ENCODE measurements at regions not wholly inside any gene's neighbourhood (a gene's known extent, or its start where the extent isn't known, plus 50 kb on each side); places are given as distances from the start of the nearest gene placed in this dataset.

DNA sequence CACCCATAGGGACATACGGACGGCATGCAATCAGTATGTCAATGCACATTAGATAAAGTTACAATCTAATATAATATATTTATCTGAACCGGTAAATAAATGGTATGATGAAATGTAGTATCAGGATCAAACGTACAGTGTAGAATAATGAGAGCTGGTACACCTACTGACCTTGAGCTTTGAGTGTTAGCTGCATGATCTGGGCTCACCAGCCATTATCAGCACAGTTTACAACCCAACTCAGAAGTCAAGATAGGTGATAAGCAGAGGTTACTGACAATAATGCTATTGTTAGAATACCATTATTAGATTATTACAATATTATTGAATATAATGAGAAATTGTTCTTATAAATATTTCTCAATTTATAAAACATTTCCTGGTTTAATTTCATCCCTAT is 103.0 kb upstream of the ESRRG start:
- no peak for TF ChIP-seq GABPA (IDR thresholded peaks at IDR 0.05 in 1 of 2, conservative IDR thresholded peaks at IDR 0.05 in 1 of 2)
- TF ChIP-seq EGR1 (IDR thresholded peaks at IDR 0.05; ENCODE audit: low read depth in 2 of 2) = no peak
- TF ChIP-seq TAF1 (conservative IDR thresholded peaks at IDR 0.05) = no peak
- no peak for TF ChIP-seq HNF4A (conservative IDR thresholded peaks at IDR 0.05)
- TF ChIP-seq YY1 (IDR thresholded peaks at IDR 0.05) = no peak
- TF ChIP-seq NR2F2 (IDR thresholded peaks at IDR 0.05) = no peak
- TF ChIP-seq, protein P1, sequence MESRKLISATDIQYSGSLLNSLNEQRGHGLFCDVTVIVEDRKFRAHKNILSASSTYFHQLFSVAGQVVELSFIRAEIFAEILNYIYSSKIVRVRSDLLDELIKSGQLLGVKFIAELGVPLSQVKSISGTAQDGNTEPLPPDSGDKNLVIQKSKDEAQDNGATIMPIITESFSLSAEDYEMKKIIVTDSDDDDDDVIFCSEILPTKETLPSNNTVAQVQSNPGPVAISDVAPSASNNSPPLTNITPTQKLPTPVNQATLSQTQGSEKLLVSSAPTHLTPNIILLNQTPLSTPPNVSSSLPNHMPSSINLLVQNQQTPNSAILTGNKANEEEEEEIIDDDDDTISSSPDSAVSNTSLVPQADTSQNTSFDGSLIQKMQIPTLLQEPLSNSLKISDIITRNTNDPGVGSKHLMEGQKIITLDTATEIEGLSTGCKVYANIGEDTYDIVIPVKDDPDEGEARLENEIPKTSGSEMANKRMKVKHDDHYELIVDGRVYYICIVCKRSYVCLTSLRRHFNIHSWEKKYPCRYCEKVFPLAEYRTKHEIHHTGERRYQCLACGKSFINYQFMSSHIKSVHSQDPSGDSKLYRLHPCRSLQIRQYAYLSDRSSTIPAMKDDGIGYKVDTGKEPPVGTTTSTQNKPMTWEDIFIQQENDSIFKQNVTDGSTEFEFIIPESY (IDR thresholded peaks at IDR 0.05) = no peak
- TF ChIP-seq RAD21 (IDR thresholded peaks at IDR 0.05) = no peak
- TF ChIP-seq SP1 (IDR thresholded peaks at IDR 0.05) = no peak
- TF ChIP-seq, protein P2, sequence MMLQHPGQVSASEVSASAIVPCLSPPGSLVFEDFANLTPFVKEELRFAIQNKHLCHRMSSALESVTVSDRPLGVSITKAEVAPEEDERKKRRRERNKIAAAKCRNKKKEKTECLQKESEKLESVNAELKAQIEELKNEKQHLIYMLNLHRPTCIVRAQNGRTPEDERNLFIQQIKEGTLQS (IDR thresholded peaks at IDR 0.05) = no peak
- TF ChIP-seq FOXA2 (IDR thresholded peaks at IDR 0.05) = no peak
- TF ChIP-seq, protein P3, sequence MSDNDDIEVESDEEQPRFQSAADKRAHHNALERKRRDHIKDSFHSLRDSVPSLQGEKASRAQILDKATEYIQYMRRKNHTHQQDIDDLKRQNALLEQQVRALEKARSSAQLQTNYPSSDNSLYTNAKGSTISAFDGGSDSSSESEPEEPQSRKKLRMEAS (IDR thresholded peaks at IDR 0.05) = no peak
- TF ChIP-seq, protein P4, sequence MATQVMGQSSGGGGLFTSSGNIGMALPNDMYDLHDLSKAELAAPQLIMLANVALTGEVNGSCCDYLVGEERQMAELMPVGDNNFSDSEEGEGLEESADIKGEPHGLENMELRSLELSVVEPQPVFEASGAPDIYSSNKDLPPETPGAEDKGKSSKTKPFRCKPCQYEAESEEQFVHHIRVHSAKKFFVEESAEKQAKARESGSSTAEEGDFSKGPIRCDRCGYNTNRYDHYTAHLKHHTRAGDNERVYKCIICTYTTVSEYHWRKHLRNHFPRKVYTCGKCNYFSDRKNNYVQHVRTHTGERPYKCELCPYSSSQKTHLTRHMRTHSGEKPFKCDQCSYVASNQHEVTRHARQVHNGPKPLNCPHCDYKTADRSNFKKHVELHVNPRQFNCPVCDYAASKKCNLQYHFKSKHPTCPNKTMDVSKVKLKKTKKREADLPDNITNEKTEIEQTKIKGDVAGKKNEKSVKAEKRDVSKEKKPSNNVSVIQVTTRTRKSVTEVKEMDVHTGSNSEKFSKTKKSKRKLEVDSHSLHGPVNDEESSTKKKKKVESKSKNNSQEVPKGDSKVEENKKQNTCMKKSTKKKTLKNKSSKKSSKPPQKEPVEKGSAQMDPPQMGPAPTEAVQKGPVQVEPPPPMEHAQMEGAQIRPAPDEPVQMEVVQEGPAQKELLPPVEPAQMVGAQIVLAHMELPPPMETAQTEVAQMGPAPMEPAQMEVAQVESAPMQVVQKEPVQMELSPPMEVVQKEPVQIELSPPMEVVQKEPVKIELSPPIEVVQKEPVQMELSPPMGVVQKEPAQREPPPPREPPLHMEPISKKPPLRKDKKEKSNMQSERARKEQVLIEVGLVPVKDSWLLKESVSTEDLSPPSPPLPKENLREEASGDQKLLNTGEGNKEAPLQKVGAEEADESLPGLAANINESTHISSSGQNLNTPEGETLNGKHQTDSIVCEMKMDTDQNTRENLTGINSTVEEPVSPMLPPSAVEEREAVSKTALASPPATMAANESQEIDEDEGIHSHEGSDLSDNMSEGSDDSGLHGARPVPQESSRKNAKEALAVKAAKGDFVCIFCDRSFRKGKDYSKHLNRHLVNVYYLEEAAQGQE (IDR thresholded peaks at IDR 0.05) = no peak
- TF ChIP-seq, protein P5, sequence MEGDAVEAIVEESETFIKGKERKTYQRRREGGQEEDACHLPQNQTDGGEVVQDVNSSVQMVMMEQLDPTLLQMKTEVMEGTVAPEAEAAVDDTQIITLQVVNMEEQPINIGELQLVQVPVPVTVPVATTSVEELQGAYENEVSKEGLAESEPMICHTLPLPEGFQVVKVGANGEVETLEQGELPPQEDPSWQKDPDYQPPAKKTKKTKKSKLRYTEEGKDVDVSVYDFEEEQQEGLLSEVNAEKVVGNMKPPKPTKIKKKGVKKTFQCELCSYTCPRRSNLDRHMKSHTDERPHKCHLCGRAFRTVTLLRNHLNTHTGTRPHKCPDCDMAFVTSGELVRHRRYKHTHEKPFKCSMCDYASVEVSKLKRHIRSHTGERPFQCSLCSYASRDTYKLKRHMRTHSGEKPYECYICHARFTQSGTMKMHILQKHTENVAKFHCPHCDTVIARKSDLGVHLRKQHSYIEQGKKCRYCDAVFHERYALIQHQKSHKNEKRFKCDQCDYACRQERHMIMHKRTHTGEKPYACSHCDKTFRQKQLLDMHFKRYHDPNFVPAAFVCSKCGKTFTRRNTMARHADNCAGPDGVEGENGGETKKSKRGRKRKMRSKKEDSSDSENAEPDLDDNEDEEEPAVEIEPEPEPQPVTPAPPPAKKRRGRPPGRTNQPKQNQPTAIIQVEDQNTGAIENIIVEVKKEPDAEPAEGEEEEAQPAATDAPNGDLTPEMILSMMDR (IDR thresholded peaks at IDR 0.05; ENCODE audit: low read depth, low read length, missing input control) = no peak
- no peak for TF ChIP-seq HNF4G (IDR thresholded peaks at IDR 0.05)
- no peak for TF ChIP-seq RXRA (IDR thresholded peaks at IDR 0.05)
- no peak for TF ChIP-seq JUND (IDR thresholded peaks at IDR 0.05)
- TF ChIP-seq FOXA1 (IDR thresholded peaks at IDR 0.05) = no peak
- Histone ChIP-seq H3K4me3 (ENCODE audit: low read depth in 1 of 3, low read length in 3 of 3) (no peak overlapping the region), H3K27ac (ENCODE audit: low read depth in 1 of 2, low read length in 2 of 2) (no peak overlapping the region), H3K9ac (ENCODE audit: low read depth in 1 of 2, low read length in 2 of 2) (no peak overlapping the region), H3K36me3 (ENCODE audit: control insufficient read depth in 4 of 4, insufficient read depth in 3 of 4, low read depth in 1 of 4, low read length in 3 of 4) (no peaks in the 10 kb centered on the region), H3K4me1 (ENCODE audit: control insufficient read depth in 4 of 4, insufficient read depth in 4 of 4, low read length in 3 of 4) (no peaks in the 10 kb centered on the region), H3K27me3 (ENCODE audit: control insufficient read depth in 4 of 4, insufficient read depth in 4 of 4, low read length in 3 of 4) (no peaks in the 10 kb centered on the region), H3K9me3 (ENCODE audit: control insufficient read depth in 4 of 4, low read length in 3 of 4) (no peaks in the 10 kb centered on the region)
- DNase-seq (ENCODE audit: low spot score) = no peak
- WGBS = 69% methylated on average over 4 of the region's 4 CpGs
